ENCODE measurements at regions not wholly inside any gene's neighbourhood (a gene's known extent, or its start where the extent isn't known, plus 50 kb on each side); places are given as distances from the start of the nearest gene placed in this dataset.
A peak's percentile ranks its signal among the peaks of the same experiment; 100 is the strongest.

GRCh38 chr5:119808024-119808423, 178.7 kb downstream of the FAM170A start:
- H3K27ac ChIP-seq, result no peak overlapping the region
- no peaks in the 10 kb centered on the region for H3K4me1 ChIP-seq
- no peak overlapping the region for H3K4me3 ChIP-seq
- H3K36me3 ChIP-seq, result no peaks in the 10 kb centered on the region
- TF ChIP-seq, protein P1, sequence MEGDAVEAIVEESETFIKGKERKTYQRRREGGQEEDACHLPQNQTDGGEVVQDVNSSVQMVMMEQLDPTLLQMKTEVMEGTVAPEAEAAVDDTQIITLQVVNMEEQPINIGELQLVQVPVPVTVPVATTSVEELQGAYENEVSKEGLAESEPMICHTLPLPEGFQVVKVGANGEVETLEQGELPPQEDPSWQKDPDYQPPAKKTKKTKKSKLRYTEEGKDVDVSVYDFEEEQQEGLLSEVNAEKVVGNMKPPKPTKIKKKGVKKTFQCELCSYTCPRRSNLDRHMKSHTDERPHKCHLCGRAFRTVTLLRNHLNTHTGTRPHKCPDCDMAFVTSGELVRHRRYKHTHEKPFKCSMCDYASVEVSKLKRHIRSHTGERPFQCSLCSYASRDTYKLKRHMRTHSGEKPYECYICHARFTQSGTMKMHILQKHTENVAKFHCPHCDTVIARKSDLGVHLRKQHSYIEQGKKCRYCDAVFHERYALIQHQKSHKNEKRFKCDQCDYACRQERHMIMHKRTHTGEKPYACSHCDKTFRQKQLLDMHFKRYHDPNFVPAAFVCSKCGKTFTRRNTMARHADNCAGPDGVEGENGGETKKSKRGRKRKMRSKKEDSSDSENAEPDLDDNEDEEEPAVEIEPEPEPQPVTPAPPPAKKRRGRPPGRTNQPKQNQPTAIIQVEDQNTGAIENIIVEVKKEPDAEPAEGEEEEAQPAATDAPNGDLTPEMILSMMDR (IDR thresholded peaks at IDR 0.05), result no peak
- no peak for DNase-seq (ENCODE audit: low spot score)
- peaks cover 6 to 18% of the 10 kb centered on the region in 2 donors for H3K9me3 ChIP-seq
- H3K27me3 ChIP-seq, result no peaks in the 10 kb centered on the region

DNA sequence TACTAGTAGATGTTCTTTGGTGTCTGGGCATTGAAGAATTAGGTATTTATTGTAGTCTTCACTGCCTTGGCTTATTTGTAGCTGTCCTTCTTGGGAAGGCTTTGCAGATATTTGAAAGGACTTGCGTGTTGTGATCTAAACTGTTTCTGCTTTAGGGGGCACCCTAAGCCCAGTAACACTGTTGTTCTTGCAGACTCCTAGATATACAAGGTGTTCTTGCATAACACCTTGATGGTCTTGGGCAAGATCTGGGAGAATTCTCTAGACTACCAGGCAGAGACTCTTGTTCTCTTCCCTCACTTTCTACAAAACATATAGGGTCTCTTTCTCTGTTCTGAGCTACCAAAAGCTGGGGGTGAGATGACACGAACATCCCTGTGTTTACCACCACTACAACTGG, 179.1 kb downstream of the FAM170A start:
- H3K9me3 ChIP-seq, result peaks cover 6 to 18% of the 10 kb centered on the region in 2 donors
- H3K4me3 ChIP-seq, result no peak overlapping the region
- TF ChIP-seq, protein P1 (IDR thresholded peaks at IDR 0.05), result no peak
- H3K4me1 ChIP-seq, result no peaks in the 10 kb centered on the region
- no peak for DNase-seq (ENCODE audit: low spot score)
- no peak overlapping the region for H3K27ac ChIP-seq
- no peaks in the 10 kb centered on the region for H3K36me3 ChIP-seq
- H3K27me3 ChIP-seq, result no peaks in the 10 kb centered on the region

- DNase-seq (ENCODE audit: low spot score), result no peak
- Histone ChIP-seq H3K9me3 (peaks cover 6 to 18% of the 10 kb centered on the region in 2 donors), H3K4me3 (no peak overlapping the region), H3K4me1 (no peaks in the 10 kb centered on the region), H3K27me3 (no peaks in the 10 kb centered on the region), H3K27ac (peak overlapping the region in 1 of 2 donors; percentile 35), H3K36me3 (no peaks in the 10 kb centered on the region)
- TF ChIP-seq, protein P1 (IDR thresholded peaks at IDR 0.05), result no peak
Observed at GRCh38 chr5:119810217-119810616, 180.9 kb downstream of the FAM170A start.

DNA sequence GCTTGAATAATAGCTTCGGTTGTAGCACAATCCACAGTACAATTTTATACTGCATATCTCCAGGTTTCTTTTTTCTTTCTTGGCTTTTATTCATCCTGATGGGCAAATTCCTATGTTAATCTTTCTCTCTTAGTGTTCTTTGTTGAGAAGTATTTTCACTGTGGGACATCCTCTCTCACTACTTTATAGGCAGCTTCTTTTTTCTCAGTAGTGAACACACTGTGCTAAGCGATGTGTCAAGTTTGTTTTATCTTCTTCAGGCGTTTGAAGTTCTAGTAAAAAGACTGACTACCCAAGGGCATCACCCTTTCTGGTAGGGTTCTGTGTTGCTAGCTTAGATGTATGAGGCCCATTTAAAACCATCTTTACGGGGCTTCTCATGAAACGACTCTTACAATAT, 182.1 kb downstream of the FAM170A start:
- TF ChIP-seq, protein P1 (IDR thresholded peaks at IDR 0.05), result no peak
- DNase-seq (ENCODE audit: low spot score), result no peak
- Histone ChIP-seq H3K27me3 (no peaks in the 10 kb centered on the region), H3K4me3 (no peak overlapping the region), H3K36me3 (no peaks in the 10 kb centered on the region), H3K4me1 (no peaks in the 10 kb centered on the region), H3K27ac (no peak overlapping the region), H3K9me3 (peaks cover 6 to 18% of the 10 kb centered on the region in 2 donors)

GRCh38 chr5:119814655-119815054, 185.3 kb downstream of the FAM170A start:
- DNase-seq (ENCODE audit: low spot score), result no peak
- Histone ChIP-seq H3K4me3 (no peak overlapping the region), H3K27ac (no peak overlapping the region), H3K9me3 (no peaks in the 10 kb centered on the region), H3K36me3 (no peaks in the 10 kb centered on the region), H3K4me1 (no peaks in the 10 kb centered on the region), H3K27me3 (no peaks in the 10 kb centered on the region)
- TF ChIP-seq, protein P1 (IDR thresholded peaks at IDR 0.05), result no peak

- no peak overlapping the region for H3K4me3 ChIP-seq
- no peaks in the 10 kb centered on the region for H3K27me3 ChIP-seq
- DNase-seq (ENCODE audit: low spot score), result no peak
- H3K27ac ChIP-seq, result no peak overlapping the region
- H3K4me1 ChIP-seq, result no peaks in the 10 kb centered on the region
- H3K36me3 ChIP-seq, result no peaks in the 10 kb centered on the region
- no peaks in the 10 kb centered on the region for H3K9me3 ChIP-seq
- TF ChIP-seq, protein P1 (IDR thresholded peaks at IDR 0.05), result no peak
Observed at GRCh38 chr5:119816055-119816454, 186.7 kb downstream of the FAM170A start.

All from right atrium auricular region (tissue), 2 donors.